ENCODE measurements at regions not wholly inside any gene's neighbourhood (a gene's known extent, or its start where the extent isn't known, plus 50 kb on each side); places are given as distances from the start of the nearest gene placed in this dataset.

DNA sequence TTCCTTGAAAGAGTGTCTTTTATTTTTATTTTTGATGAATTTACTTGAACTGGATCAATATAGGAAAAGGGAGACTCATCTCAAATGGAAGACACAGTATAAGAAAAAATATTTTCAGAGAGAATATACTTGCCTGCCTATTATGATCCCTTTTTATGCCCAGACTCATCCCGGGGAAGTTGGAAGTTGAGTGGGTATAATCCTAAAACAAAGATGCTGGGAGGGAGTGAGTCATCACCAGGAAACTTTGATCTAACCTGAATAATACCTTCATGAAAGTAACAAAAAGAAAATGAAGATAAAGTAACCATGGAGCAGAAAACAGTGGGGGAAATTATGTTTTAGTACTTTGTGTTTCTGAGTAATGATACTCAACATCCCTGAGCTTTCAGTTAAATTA is 1514.0 kb downstream of the FAM181B start:
- ATAC-seq (no peak), DNase-seq (ENCODE audit: low read depth, low spot score) (no peak)
- TF ChIP-seq TCF7L2 (IDR thresholded peaks at IDR 0.05; ENCODE audit: low read depth, low read length): no peak
- TF ChIP-seq REST (IDR thresholded peaks at IDR 0.05; ENCODE audit: insufficient read depth in 1 of 2, low read depth in 2 of 2, low read length in 1 of 2): no peak
- no peak for TF ChIP-seq CTCF (IDR thresholded peaks at IDR 0.05)
- TF ChIP-seq SIN3A (IDR thresholded peaks at IDR 0.05; ENCODE audit: borderline replicate concordance, insufficient read depth, low read depth, low read length): no peak
- intact Hi-C loops (cut with micrococcal nuclease; ENCODE audit: unreplicated experiment): no loop called here
- in situ Hi-C loops (cut with HindIII; ENCODE audit: low pct_unique_long_range_greater_than_20kb, low sequenced_read_pairs): no loop called here
- H3K27ac ChIP-seq (ENCODE audit: low read length): no peak overlapping the region
- no peaks in the 10 kb centered on the region for H3K36me3 ChIP-seq (ENCODE audit: control insufficient read depth, insufficient read depth, low read length)
- no peaks in the 10 kb centered on the region for H3K9me3 ChIP-seq (ENCODE audit: control insufficient read depth, insufficient read depth, low read depth, low read length)
- no peaks in the 10 kb centered on the region for H3K27me3 ChIP-seq (ENCODE audit: control insufficient read depth, insufficient read depth, low read length)
- BruUV-seq (replicated peaks): no TSS peak
- ChIA-PET CTCF (no interaction called here), POLR2A (no interaction called here)
- H3K4me3 ChIP-seq (ENCODE audit: low read depth in 2 of 2, low read length in 2 of 2): no peak overlapping the region; a peak in 1 of 4 replicates
- no peaks in the 10 kb centered on the region for H3K4me1 ChIP-seq (ENCODE audit: control insufficient read depth, insufficient read depth, low read length)

DNA sequence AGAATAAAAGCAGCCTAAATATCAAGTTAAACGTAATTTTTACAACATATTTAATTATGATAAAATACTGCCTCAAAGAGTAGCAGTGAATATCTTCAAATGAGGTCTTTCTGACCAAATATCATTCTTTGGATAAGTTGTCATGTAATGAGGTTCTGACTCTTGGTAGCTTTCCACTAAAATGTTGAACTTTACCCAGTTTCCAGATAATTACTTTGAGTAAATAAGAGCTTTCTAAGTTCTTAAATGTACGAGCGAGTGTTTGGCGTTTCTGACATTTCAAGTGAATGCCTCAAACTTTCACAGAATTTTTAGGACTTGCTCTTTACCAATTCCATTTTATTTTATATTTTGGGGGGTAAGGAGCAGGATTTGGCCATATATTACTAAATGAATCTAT is 1515.2 kb downstream of the FAM181B start:
- in situ Hi-C loops (cut with HindIII; ENCODE audit: low pct_unique_long_range_greater_than_20kb, low sequenced_read_pairs): no loop called here
- Histone ChIP-seq H3K9me3 (ENCODE audit: control insufficient read depth, insufficient read depth, low read depth, low read length) (no peaks in the 10 kb centered on the region), H3K27me3 (ENCODE audit: control insufficient read depth, insufficient read depth, low read length) (no peaks in the 10 kb centered on the region), H3K4me1 (ENCODE audit: control insufficient read depth, insufficient read depth, low read length) (no peaks in the 10 kb centered on the region), H3K27ac (ENCODE audit: low read length) (no peak overlapping the region), H3K36me3 (ENCODE audit: control insufficient read depth, insufficient read depth, low read length) (no peaks in the 10 kb centered on the region), H3K4me3 (ENCODE audit: low read depth in 2 of 2, low read length in 2 of 2) (no peak overlapping the region)
- ChIA-PET POLR2A (no interaction called here), CTCF (no interaction called here)
- intact Hi-C loops (cut with micrococcal nuclease; ENCODE audit: unreplicated experiment): no loop called here
- BruUV-seq (replicated peaks): no TSS peak
- no peak for ATAC-seq
- no peak for DNase-seq (ENCODE audit: low read depth, low spot score)
- TF ChIP-seq REST (IDR thresholded peaks at IDR 0.05; ENCODE audit: insufficient read depth in 1 of 2, low read depth in 2 of 2, low read length in 1 of 2) (no peak), POLR2AphosphoS5 (IDR thresholded peaks at IDR 0.05; ENCODE audit: low read depth, low read length) (no peak), SIN3A (IDR thresholded peaks at IDR 0.05; ENCODE audit: borderline replicate concordance, insufficient read depth, low read depth, low read length) (no peak), CTCF (IDR thresholded peaks at IDR 0.05) (no peak), TCF7L2 (IDR thresholded peaks at IDR 0.05; ENCODE audit: low read depth, low read length) (no peak)

Data from Panc1 (cell line).